AG04450 (cell line): ENCODE measurements at regions not wholly inside any gene's neighbourhood (a gene's known extent, or its start where the extent isn't known, plus 50 kb on each side); places are given as distances from the start of the nearest gene placed in this dataset.

ENCODE experiments used
- CTCF ChIA-PET: fragments of 300-600, 350-600 bp; formaldehyde crosslinking; extraction: SDS; loops from one replicate; lab custom pipeline; 2022; ENCODE audit warnings: antibody characterized with exemption, inconsistent platforms; lab: Charles Lee
- POLR2A ChIA-PET: fragments of 350-600 bp; formaldehyde crosslinking; extraction: SDS; loops from one replicate; lab custom pipeline; 2021; ENCODE audit warnings: antibody characterized with exemption, inconsistent platforms; lab: Yijun Ruan, JAX
- DNase-seq: peaks from one replicate; pipeline ENCODE4 v3.0.0-alpha.2; 2011; ENCODE audit warnings: low read depth, low spot score
- H3K27ac ChIP-seq: one replicate; pipeline ENCODE4 v1.5.1; 2012; ENCODE audit warnings: low read depth, low read length, control low read depth
- H3K27me3 ChIP-seq: one replicate; pipeline ENCODE4 v1.6.0; 2012; ENCODE audit warnings: low read length; ENCODE audit not compliant: control insufficient read depth, insufficient read depth
- H3K4me3 ChIP-seq: 2 replicates; pipeline ENCODE4 v1.5.1; 2011; ENCODE audit warnings: mild to moderate bottlenecking, low read depth, low read length, control low read depth
- H3K9me3 ChIP-seq: 2 replicates; pipeline ENCODE4 v1.5.1; 2012; ENCODE audit warnings: low read length; ENCODE audit not compliant: control insufficient read depth, insufficient read depth
- TF ChIP-seq, protein P1 (sequence below): IDR thresholded peaks from 2 replicates; pipeline ENCODE4 v1.5.1; 2011; ENCODE audit warnings: low read depth, low read length, control low read depth, inconsistent platforms

DNA sequence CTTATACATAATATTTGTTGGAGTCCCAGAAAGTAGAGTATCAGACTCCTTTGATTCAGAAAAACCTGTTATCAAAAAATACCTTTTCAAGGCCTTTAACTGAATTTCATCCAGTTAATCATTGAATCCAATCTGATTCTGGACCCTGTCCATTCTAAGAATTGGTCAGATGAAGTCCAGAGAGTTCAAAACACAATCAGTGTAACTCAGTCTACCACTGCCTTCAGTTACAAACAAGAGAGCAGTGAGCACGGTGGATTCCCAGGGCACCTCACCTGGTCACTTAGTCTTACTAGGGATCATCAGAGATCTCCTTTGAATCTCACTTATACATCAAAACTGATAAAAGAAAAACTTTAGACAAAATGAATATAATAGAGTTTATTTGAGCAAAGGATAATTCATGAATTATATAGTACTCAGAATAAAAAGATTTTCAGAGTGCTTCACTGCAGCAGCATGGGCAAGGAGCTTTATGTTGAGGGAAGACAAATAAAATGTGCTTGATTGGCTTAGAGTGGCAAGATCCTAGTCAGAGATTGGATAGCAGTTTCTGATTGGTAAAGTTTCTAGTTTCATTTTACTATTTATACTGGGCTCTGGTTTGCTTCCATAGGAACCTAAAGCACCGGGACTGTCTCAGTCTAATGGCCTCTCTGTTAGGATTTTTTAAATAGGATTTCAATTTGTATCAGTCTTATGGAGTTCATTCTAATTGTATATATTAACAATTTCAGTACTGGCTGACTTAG, 474.9 kb upstream of the GOLIM4 start:
- no peaks in the 10 kb centered on the region for H3K9me3 ChIP-seq
- no peak overlapping the region for H3K27ac ChIP-seq
- H3K27me3 ChIP-seq: no peaks in the 10 kb centered on the region
- no peak overlapping the region for H3K4me3 ChIP-seq
- CTCF ChIA-PET: no interaction called here
- DNase-seq: no peak
- TF ChIP-seq, protein P1, sequence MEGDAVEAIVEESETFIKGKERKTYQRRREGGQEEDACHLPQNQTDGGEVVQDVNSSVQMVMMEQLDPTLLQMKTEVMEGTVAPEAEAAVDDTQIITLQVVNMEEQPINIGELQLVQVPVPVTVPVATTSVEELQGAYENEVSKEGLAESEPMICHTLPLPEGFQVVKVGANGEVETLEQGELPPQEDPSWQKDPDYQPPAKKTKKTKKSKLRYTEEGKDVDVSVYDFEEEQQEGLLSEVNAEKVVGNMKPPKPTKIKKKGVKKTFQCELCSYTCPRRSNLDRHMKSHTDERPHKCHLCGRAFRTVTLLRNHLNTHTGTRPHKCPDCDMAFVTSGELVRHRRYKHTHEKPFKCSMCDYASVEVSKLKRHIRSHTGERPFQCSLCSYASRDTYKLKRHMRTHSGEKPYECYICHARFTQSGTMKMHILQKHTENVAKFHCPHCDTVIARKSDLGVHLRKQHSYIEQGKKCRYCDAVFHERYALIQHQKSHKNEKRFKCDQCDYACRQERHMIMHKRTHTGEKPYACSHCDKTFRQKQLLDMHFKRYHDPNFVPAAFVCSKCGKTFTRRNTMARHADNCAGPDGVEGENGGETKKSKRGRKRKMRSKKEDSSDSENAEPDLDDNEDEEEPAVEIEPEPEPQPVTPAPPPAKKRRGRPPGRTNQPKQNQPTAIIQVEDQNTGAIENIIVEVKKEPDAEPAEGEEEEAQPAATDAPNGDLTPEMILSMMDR: no peak
- POLR2A ChIA-PET: no interaction called here

DNA sequence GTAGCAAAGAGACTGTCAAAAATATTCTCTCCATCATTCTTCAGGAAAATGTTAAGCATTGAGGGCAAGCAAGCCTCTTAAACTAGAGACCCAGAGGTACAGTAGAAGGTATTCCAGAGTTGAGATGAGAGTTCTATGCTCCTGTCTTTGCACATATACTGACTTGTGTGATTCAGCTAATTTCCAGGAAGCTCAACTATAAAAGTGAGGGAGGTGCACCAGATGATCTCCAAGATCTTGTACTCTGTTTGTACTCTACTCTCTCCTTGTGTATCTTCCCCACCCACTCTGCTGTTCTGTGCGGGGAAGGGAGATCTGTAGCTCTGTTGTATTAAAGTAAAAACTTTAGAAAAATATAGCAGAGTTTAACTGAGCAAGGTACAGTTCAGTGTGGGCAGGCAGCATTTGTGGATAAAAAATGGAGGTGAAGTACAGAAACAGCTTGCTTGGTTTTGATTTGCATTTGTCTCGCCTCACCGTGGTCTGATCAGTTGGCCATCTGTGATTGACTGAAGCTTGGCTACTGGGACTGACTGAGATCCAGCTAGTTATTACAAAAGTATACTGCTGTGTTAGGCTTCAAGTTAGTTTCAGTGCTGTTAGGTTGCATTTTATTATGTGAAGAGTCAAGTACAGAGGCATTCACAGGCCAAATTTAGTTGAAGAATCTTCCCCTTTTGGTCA, 463.1 kb upstream of the GOLIM4 start:
- DNase-seq: no peak
- no peak overlapping the region for H3K27ac ChIP-seq
- no peaks in the 10 kb centered on the region for H3K27me3 ChIP-seq
- H3K9me3 ChIP-seq: no peaks in the 10 kb centered on the region
- ChIA-PET POLR2A (no interaction called here), CTCF (no interaction called here)
- TF ChIP-seq, protein P1: no peak
- H3K4me3 ChIP-seq: no peak overlapping the region

DNA sequence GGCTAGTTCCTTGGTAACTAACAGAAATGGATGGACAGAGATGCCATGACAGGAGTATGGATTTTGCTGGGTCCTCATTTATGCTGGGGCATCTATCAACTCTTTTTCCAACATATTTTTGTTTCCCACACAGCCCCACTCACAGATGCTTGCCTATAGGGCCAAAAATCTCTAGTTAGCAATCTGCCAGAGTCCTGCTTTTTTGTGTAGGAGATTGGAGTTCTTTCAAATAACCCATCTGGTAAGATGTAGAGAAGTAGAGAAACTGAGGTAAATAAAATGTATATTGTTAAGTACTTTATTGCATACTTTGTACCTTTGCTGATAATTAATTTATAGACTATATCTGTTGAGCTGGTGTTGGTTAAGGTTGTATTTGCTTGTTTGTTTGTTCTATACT, 456.5 kb upstream of the GOLIM4 start:
- POLR2A ChIA-PET: no interaction called here
- CTCF ChIA-PET: interaction anchor here (1.3 to 1.4 kb wide), 2 partner anchors 8 to 295 kb away, joined by 4 to 5 read pairs; no protein-coding TSS in a partner anchor
- Histone ChIP-seq H3K27ac (no peak overlapping the region), H3K4me3 (no peak overlapping the region), H3K27me3 (no peaks in the 10 kb centered on the region), H3K9me3 (no peaks in the 10 kb centered on the region)
- TF ChIP-seq, protein P1: no peak
- no peak for DNase-seq

DNA sequence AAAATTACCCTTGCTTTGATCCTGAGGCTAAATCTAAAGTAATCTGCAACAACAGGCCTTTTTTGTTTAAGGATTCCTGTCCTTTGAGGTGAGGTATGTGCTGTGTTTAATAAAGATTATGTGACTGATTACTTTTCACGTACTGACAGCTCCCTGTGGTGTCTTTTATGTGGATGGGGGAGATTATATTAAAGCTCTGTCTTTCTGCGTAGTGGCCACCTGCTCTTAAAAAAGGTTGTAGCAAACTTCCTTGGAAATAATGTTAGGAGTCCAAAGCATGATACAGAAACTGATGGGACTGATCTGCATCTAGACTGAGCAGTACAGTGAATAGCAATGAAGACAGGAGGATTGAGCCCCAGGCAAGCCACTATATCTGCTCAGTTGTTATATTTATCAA, 453.0 kb upstream of the GOLIM4 start:
- Histone ChIP-seq H3K27ac (no peak overlapping the region), H3K9me3 (no peaks in the 10 kb centered on the region), H3K27me3 (no peaks in the 10 kb centered on the region), H3K4me3 (no peak overlapping the region)
- no peak for DNase-seq
- ChIA-PET CTCF (interaction anchor here (1.0 kb wide), 1 partner anchor 430 kb away, joined by 5 read pairs; no protein-coding TSS in a partner anchor), POLR2A (no interaction called here)
- TF ChIP-seq, protein P1: no peak

DNA sequence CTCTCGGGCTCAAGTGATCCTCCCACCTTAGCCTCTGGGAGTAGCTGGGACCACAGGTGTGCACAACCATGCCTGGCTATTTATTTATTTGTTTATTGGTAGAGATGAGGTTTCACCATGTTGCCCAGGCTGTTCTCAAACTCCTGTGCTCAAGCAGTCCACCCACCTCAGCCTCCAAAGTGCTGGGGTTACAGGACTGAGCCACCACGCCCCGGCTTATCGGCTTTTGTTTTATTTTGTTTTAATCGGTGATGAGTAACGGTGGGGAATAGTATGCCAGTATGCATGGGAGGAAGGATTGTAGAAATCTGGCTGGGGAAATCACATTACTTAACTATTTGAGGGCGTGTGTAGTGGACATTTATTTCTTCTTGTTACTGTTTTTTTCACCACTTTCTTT, 451.0 kb upstream of the GOLIM4 start:
- Histone ChIP-seq H3K27ac (no peak overlapping the region), H3K27me3 (no peaks in the 10 kb centered on the region), H3K9me3 (no peaks in the 10 kb centered on the region), H3K4me3 (no peak overlapping the region)
- POLR2A ChIA-PET: no interaction called here
- CTCF ChIA-PET: no interaction called here
- DNase-seq: no peak
- TF ChIP-seq, protein P1: no peak
